MCF 10A (cell line): ENCODE measurements at regions not wholly inside any gene's neighbourhood (a gene's known extent, or its start where the extent isn't known, plus 50 kb on each side); places are given as distances from the start of the nearest gene placed in this dataset.

Source experiments
- BruUV-seq: library from RNA; stranded (reverse); fragments of 400-500 nt; replicated peaks from 2 replicates; lab custom pipeline; 2021; lab: Mats Ljungman, UMichigan
- CTCF ChIA-PET: fragments of 300-600 bp; sonication (Branson Sonifier 250); formaldehyde crosslinking; extraction: SDS; loops from one replicate; lab custom pipeline; 2021; ENCODE audit warnings: antibody characterized with exemption, inconsistent platforms; lab: Yijun Ruan, JAX
- POLR2A ChIA-PET: fragments of 300-600, 350-650 bp; sonication (Branson Sonifier 250); formaldehyde crosslinking; extraction: SDS; loops from one replicate; lab custom pipeline; 2020; ENCODE audit warnings: antibody characterized with exemption, inconsistent platforms; lab: Yijun Ruan, JAX
- DNase-seq: peaks from one replicate; pipeline ENCODE4 v3.0.0-alpha.2; 2018; ENCODE audit not compliant: unreplicated experiment
- H3K27ac Mint-ChIP-seq: one replicate; pipeline ENCODE4 v1.8.0; 2022; ENCODE audit warnings: mild to moderate bottlenecking, low read depth, mixed read lengths; ENCODE audit not compliant: unreplicated experiment
- H3K27me3 Mint-ChIP-seq: one replicate; pipeline ENCODE4 v1.8.0; 2022; ENCODE audit warnings: mixed read lengths; ENCODE audit not compliant: insufficient read depth, unreplicated experiment
- H3K36me3 Mint-ChIP-seq: one replicate; pipeline ENCODE4 v1.8.0; 2022; ENCODE audit warnings: mild to moderate bottlenecking, moderate library complexity, mixed read lengths; ENCODE audit not compliant: insufficient read depth, unreplicated experiment
- H3K4me1 Mint-ChIP-seq: one replicate; pipeline ENCODE4 v1.8.0; 2022; ENCODE audit warnings: mixed read lengths; ENCODE audit not compliant: insufficient read depth, unreplicated experiment
- H3K4me3 Mint-ChIP-seq: one replicate; pipeline ENCODE4 v1.8.0; 2022; ENCODE audit warnings: mild to moderate bottlenecking, moderate library complexity, mixed read lengths; ENCODE audit not compliant: unreplicated experiment
- H3K9me3 Mint-ChIP-seq: one replicate; pipeline ENCODE4 v1.8.0; 2022; ENCODE audit warnings: mixed read lengths; ENCODE audit not compliant: unreplicated experiment
- intact Hi-C: fragments of 100-400 bp; cut with micrococcal nuclease; formaldehyde crosslinking; loops from 2 replicates; pipeline ENCODE4 v1.14.1; 2022
- TF ChIP-seq, protein P1 (sequence below): fragments of 200-600 bp; IDR thresholded peaks from one replicate; pipeline ENCODE4 v1.8.0; 2022; ENCODE audit warnings: antibody characterized with exemption, mild to moderate bottlenecking; ENCODE audit not compliant: unreplicated experiment

DNA sequence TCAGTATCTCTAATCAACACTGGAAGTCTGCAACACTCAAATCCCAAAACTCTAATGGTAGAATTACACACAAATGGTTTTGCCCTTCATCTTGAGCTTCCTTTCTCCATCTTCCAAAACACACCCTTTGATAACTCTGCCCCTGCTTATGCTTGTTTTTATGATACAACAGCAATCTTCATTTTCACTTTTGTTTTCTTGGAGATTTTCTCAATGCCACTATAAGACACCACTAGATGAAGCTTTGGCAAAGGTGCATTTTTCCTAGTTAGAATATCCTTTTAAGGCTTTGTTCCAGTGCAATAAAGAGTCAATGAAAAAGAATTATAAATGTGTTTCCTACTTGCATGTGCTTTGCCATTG lies 472.4 kb upstream of the NWD2 start:
- TF ChIP-seq, protein P1, sequence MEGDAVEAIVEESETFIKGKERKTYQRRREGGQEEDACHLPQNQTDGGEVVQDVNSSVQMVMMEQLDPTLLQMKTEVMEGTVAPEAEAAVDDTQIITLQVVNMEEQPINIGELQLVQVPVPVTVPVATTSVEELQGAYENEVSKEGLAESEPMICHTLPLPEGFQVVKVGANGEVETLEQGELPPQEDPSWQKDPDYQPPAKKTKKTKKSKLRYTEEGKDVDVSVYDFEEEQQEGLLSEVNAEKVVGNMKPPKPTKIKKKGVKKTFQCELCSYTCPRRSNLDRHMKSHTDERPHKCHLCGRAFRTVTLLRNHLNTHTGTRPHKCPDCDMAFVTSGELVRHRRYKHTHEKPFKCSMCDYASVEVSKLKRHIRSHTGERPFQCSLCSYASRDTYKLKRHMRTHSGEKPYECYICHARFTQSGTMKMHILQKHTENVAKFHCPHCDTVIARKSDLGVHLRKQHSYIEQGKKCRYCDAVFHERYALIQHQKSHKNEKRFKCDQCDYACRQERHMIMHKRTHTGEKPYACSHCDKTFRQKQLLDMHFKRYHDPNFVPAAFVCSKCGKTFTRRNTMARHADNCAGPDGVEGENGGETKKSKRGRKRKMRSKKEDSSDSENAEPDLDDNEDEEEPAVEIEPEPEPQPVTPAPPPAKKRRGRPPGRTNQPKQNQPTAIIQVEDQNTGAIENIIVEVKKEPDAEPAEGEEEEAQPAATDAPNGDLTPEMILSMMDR = no peak
- ChIA-PET POLR2A (no interaction called here), CTCF (no interaction called here)
- H3K27ac Mint-ChIP-seq = no peak overlapping the region
- H3K4me3 Mint-ChIP-seq = no peak overlapping the region
- DNase-seq = no peak
- no peaks in the 10 kb centered on the region for H3K4me1 Mint-ChIP-seq
- no TSS peak for BruUV-seq
- H3K36me3 Mint-ChIP-seq = no peaks in the 10 kb centered on the region
- H3K9me3 Mint-ChIP-seq = no peaks in the 10 kb centered on the region
- no peaks in the 10 kb centered on the region for H3K27me3 Mint-ChIP-seq
- intact Hi-C loops = no loop called here

DNA sequence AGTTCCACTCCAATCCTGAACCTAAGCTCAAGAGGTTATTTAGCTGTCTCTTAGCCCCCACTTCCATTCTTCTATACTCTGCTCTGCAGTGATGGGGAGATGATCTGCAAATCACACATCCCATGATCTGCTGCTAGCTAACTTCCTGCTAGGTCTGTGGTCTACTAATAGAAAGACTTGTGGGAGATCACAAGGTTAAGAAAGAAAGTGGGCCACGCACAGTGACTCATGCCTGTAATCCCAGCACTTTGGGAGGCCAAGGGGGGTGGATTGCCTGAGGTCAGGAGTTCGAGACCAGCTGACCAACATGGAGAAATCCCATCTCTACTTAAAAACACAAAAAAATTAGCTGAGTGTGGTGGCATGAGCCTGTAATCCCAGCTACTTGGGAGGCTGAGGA lies 471.1 kb upstream of the NWD2 start:
- intact Hi-C loops = no loop called here
- BruUV-seq = no TSS peak
- no peaks in the 10 kb centered on the region for H3K27me3 Mint-ChIP-seq

DNA sequence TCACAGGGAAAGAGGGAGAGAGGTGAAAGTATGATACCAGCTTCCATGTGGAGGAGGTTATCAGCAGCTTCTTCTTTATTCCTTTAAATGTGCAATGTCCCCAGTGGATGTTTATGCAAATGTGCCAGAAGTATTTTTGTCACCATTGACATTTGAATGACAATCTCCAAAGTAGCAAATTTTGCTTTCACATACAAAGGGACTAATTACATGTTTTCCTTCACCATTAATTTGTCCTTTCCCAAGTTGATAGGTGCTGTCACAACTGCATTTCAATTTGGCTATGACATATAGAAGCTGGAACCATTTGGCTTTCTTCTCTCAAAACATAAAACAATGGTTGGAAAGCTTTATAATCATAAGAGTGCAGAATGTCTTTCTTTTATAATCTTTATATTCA lies 469.0 kb upstream of the NWD2 start:
- no peak for DNase-seq
- TF ChIP-seq, protein P1 = no peak
- Mint-ChIP-seq H3K4me3 (no peak overlapping the region), H3K9me3 (no peaks in the 10 kb centered on the region), H3K27ac (no peak overlapping the region), H3K36me3 (no peaks in the 10 kb centered on the region), H3K27me3 (no peaks in the 10 kb centered on the region), H3K4me1 (no peaks in the 10 kb centered on the region)
- intact Hi-C loops = no loop called here
- CTCF ChIA-PET = interaction anchor here (0.6 to 0.7 kb wide), 2 partner anchors 11 to 12 kb away, joined by 4 to 6 read pairs; no protein-coding TSS in a partner anchor
- POLR2A ChIA-PET = no interaction called here
- no TSS peak for BruUV-seq

More for the DNA sequence above, 471.1 kb upstream of the NWD2 start:
- no peak overlapping the region for H3K27ac Mint-ChIP-seq
- H3K4me1 Mint-ChIP-seq = no peaks in the 10 kb centered on the region
- no peaks in the 10 kb centered on the region for H3K9me3 Mint-ChIP-seq
- TF ChIP-seq, protein P1 = no peak
- no peak overlapping the region for H3K4me3 Mint-ChIP-seq
- no peaks in the 10 kb centered on the region for H3K36me3 Mint-ChIP-seq
- DNase-seq = no peak
- ChIA-PET POLR2A (no interaction called here), CTCF (interaction anchor here (0.6 kb wide), 1 partner anchor 9 kb away, joined by 6 read pairs; no protein-coding TSS in a partner anchor)

DNA sequence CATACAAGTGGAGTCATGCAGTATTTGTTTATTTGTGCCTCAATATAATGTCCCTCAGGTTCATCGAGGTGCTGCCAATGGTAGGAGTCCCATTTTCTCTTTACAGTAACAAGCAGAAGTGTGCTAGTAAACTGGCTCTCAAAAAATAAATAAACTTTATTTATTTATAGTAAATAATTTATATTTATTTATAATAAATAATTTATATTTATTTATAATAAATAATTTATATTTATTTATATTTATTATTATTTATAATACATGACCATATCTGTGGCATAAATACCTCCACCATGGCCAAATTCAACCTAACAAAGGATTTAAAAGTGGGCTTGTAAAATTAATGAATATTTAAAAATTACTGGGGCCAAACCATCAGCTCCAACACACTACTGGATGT lies 464.9 kb upstream of the NWD2 start:
- no peaks in the 10 kb centered on the region for H3K4me1 Mint-ChIP-seq
- no peaks in the 10 kb centered on the region for H3K27me3 Mint-ChIP-seq
- DNase-seq = no peak
- H3K36me3 Mint-ChIP-seq = peaks cover 4% of the 10 kb centered on the region
- no peak overlapping the region for H3K27ac Mint-ChIP-seq
- no TSS peak for BruUV-seq
- intact Hi-C loops = no loop called here
- POLR2A ChIA-PET = no interaction called here
- no peaks in the 10 kb centered on the region for H3K9me3 Mint-ChIP-seq
- H3K4me3 Mint-ChIP-seq = no peak overlapping the region
- CTCF ChIA-PET = interaction anchor here (0.6 kb wide), 1 partner anchor 467 kb away, joined by 3 read pairs; no protein-coding TSS in a partner anchor
- TF ChIP-seq, protein P1 = no peak
